Neural crest cell (in vitro differentiated cells): ENCODE measurements at regions not wholly inside any gene's neighbourhood (a gene's known extent, or its start where the extent isn't known, plus 50 kb on each side); places are given as distances from the start of the nearest gene placed in this dataset.

Experiments
- DNase-seq: peaks from one replicate; pipeline ENCODE4 v3.0.0; 2021; ENCODE audit warnings: low read depth, mixed read lengths, low spot score
- H3K27ac Mint-ChIP-seq: one replicate; pipeline ENCODE4 v1.8.0; 2021; ENCODE audit warnings: mild to moderate bottlenecking, mixed read lengths; ENCODE audit not compliant: unreplicated experiment
- H3K27me3 Mint-ChIP-seq: 2 replicates; pipeline ENCODE4 v1.8.0; 2021; ENCODE audit warnings: low read depth, mild to moderate bottlenecking, mixed read lengths
- H3K36me3 Mint-ChIP-seq: 2 replicates; pipeline ENCODE4 v1.8.0; 2021; ENCODE audit warnings: low read depth, mild to moderate bottlenecking, mixed read lengths
- H3K4me1 Mint-ChIP-seq: 2 replicates; pipeline ENCODE4 v1.8.0; 2021; ENCODE audit warnings: mixed read lengths
- H3K4me3 Mint-ChIP-seq: one replicate; pipeline ENCODE4 v1.8.0; 2021; ENCODE audit warnings: mild to moderate bottlenecking, mixed read lengths
- H3K9me3 Mint-ChIP-seq: 2 replicates; pipeline ENCODE4 v1.8.0; 2021; ENCODE audit warnings: mixed read lengths
- CTCF ChIP-seq: fragments of 200-600 bp; sonication (generic); conservative IDR thresholded peaks from 2 replicates; pipeline ENCODE4 v1.5.0; 2021; ENCODE audit warnings: antibody characterized with exemption, mild to moderate bottlenecking

GRCh38 chr17:13984956-13985355 lies 84.3 kb upstream of the COX10 start:
- TF ChIP-seq CTCF, result no peak
- DNase-seq, result no peak
- H3K9me3 Mint-ChIP-seq, result peaks cover 9% of the 10 kb centered on the region
- no peak overlapping the region for H3K27ac Mint-ChIP-seq
- H3K36me3 Mint-ChIP-seq, result peaks cover 25% of the 10 kb centered on the region
- H3K4me3 Mint-ChIP-seq, result no peak overlapping the region
- H3K27me3 Mint-ChIP-seq, result no peaks in the 10 kb centered on the region
- peaks cover 6% of the 10 kb centered on the region for H3K4me1 Mint-ChIP-seq

GRCh38 chr17:13986855-13987254 lies 82.4 kb upstream of the COX10 start:
- no peak for TF ChIP-seq CTCF
- no peak overlapping the region for H3K4me3 Mint-ChIP-seq
- peaks cover 17% of the 10 kb centered on the region for H3K36me3 Mint-ChIP-seq
- H3K27ac Mint-ChIP-seq, result no peak overlapping the region
- H3K9me3 Mint-ChIP-seq, result peaks cover 6% of the 10 kb centered on the region
- H3K4me1 Mint-ChIP-seq, result peaks cover 6% of the 10 kb centered on the region
- no peak for DNase-seq
- H3K27me3 Mint-ChIP-seq, result no peaks in the 10 kb centered on the region

- Mint-ChIP-seq H3K27me3 (no peaks in the 10 kb centered on the region), H3K4me3 (no peak overlapping the region), H3K9me3 (no peaks in the 10 kb centered on the region), H3K36me3 (peaks cover 5% of the 10 kb centered on the region), H3K4me1 (peaks cover 6% of the 10 kb centered on the region), H3K27ac (no peak overlapping the region)
- TF ChIP-seq CTCF, result no peak
- no peak for DNase-seq
Observed at GRCh38 chr17:13989138-13989537, 80.2 kb upstream of the COX10 start.

- Mint-ChIP-seq H3K27ac (no peak overlapping the region), H3K27me3 (no peaks in the 10 kb centered on the region), H3K4me1 (peaks cover 12% of the 10 kb centered on the region)
Observed at GRCh38 chr17:13993106-13993505, 76.2 kb upstream of the COX10 start.

GRCh38 chr17:13994050-13994449 lies 75.3 kb upstream of the COX10 start:
- no peak for DNase-seq
- H3K4me1 Mint-ChIP-seq, result peaks cover 12% of the 10 kb centered on the region
- H3K27me3 Mint-ChIP-seq, result no peaks in the 10 kb centered on the region
- TF ChIP-seq CTCF, result no peak
- no peaks in the 10 kb centered on the region for H3K9me3 Mint-ChIP-seq
- H3K36me3 Mint-ChIP-seq, result no peaks in the 10 kb centered on the region
- H3K4me3 Mint-ChIP-seq, result no peak overlapping the region
- no peak overlapping the region for H3K27ac Mint-ChIP-seq

More at GRCh38 chr17:13993106-13993505, 76.2 kb upstream of the COX10 start:
- DNase-seq, result no peak
- TF ChIP-seq CTCF, result no peak
- no peaks in the 10 kb centered on the region for H3K36me3 Mint-ChIP-seq
- H3K9me3 Mint-ChIP-seq, result no peaks in the 10 kb centered on the region
- no peak overlapping the region for H3K4me3 Mint-ChIP-seq

- H3K27me3 Mint-ChIP-seq, result no peaks in the 10 kb centered on the region
- H3K4me1 Mint-ChIP-seq, result peaks cover 12% of the 10 kb centered on the region
- TF ChIP-seq CTCF, result no peak
- peaks cover 5% of the 10 kb centered on the region for H3K9me3 Mint-ChIP-seq
- DNase-seq, result no peak
- H3K27ac Mint-ChIP-seq, result no peak overlapping the region
- H3K4me3 Mint-ChIP-seq, result no peak overlapping the region
- peaks cover 6% of the 10 kb centered on the region for H3K36me3 Mint-ChIP-seq
Observed at GRCh38 chr17:13995856-13996271, 73.4 kb upstream of the COX10 start.
